GM21390 (cell line): ENCODE measurements at regions not wholly inside any gene's neighbourhood (a gene's known extent, or its start where the extent isn't known, plus 50 kb on each side); places are given as distances from the start of the nearest gene placed in this dataset.
"Not testable (repeated sequence)": the region's sequence is repeated elsewhere in the genome, so short reads cannot be mapped to it uniquely, and the experiment has no call there.

Source experiments
- ATAC-seq: cut with Tn5 transposase; IDR thresholded peaks from one replicate; pipeline ENCODE4 v1.9.1; 2021; ENCODE audit not compliant: unreplicated experiment

GRCh38 chr4:97309121-97309520, 834.2 kb downstream of the STPG2 start:
- ATAC-seq, result no peak

DNA sequence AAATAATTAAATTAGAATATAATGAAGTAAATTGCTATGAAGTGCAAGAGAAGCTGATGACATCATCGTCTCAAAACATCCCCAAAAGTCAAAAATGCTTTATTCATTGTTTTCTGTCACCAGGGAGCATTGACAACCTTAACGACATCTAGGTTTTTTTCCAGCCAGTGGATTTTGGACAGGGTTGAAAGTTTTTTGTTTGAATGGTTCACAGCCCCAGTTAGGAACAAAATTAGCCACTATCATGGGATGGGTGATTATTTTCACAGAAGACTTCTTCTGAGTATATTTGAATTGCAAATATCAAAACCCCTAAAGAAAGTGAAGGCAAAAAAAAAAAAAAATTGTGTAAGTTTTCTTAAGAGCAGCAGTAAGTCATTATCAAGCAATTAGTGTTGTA, 826.1 kb downstream of the STPG2 start:
- no peak for ATAC-seq

GRCh38 chr4:97317671-97318070, 825.6 kb downstream of the STPG2 start:
- no peak for ATAC-seq

GRCh38 chr4:97325751-97326150, 817.5 kb downstream of the STPG2 start:
- not testable (repeated sequence) for ATAC-seq

DNA sequence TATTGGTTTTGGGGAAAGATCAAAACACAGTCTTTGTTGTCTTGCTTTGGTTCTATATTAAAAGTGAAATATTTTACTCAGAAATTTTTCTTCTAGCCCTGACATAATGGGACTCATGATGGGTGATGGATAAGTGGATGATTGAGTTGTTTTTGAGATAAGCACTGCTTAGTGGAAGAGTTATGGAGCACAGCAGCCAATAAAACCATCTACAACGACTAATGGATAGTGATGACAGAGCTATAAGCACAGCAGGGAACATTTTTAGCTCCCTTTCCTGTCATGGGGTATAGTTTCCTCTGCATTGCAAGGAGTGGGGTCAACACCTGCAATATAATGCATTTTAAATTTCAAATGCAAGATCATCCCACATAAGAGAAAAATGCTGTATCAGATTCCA, 812.4 kb downstream of the STPG2 start:
- no peak for ATAC-seq

DNA sequence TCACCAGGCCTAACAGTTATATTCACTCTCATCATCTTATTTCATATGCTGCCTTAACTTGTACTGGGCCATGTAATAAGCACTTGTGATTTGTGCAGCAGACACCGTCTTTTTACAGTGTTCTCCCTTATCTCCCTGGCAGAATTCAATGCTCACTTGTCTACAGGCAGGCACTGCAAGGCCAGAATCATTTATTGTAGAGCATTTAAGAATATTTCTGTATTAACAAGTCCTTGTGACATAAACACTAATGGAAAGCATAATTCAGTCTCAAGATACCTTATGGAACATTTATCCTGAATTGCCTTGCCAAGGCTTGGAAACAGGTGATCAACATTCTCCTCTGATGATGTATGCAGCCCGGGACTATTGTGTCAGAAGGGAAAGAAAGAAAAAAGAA, 808.9 kb downstream of the STPG2 start:
- ATAC-seq, result no peak

DNA sequence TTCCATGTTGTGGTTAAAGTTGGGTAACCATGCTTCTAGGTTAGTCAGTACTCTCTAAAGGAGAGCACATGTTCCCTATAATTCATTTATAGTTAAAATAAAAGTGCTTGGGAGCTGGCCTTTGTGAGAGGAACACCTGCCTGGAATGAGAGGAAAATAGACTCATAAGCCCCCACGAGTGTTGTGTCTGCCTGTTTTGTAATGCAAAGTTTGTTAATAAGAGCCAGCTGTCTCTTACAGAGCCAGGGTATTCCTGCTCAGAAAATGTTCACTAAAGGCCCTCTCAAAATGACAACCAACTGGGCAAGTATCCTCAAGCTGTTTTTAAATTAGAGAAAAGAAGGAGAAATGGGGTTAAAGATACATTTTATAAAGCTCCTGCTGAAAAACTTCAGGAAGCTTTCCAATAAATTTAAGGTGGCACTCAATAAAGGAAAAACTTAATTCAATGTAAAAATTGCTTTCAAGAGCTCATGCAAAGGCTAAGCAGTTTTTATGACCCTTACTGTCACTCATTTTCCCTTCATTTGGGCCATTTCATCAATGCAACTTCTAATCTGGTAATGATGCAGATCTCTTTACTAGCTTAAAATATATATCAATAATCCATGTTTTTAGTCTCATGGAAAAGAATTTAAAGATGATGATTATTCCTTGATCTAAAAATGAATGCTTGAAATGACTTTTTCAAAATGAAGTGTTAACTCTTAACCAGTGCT, 793.6 kb downstream of the STPG2 start:
- no peak for ATAC-seq

DNA sequence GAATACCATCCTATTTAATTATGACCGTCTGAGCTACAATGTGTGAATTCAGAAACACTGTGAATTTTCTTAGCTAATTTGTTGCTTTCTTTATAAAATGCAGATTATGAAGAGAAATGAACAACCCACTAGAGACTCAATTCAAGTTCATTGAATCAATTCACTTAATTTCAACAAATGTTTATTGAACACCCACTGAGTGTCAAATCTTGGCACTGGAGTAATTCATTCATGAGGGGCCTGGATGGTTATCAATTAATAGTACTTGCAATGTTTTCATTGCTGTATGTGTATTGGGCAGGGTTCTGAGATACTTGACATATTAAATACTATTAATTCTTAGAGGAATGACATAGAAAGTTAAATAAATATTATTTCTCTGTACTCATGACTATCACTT, 789.4 kb downstream of the STPG2 start:
- no peak for ATAC-seq

- ATAC-seq, result peak; percentile 75
Measured at GRCh38 chr4:97359826-97360225, 783.5 kb downstream of the STPG2 start.

- no peak for ATAC-seq
Measured at GRCh38 chr4:97360733-97361132, 782.5 kb downstream of the STPG2 start.

DNA sequence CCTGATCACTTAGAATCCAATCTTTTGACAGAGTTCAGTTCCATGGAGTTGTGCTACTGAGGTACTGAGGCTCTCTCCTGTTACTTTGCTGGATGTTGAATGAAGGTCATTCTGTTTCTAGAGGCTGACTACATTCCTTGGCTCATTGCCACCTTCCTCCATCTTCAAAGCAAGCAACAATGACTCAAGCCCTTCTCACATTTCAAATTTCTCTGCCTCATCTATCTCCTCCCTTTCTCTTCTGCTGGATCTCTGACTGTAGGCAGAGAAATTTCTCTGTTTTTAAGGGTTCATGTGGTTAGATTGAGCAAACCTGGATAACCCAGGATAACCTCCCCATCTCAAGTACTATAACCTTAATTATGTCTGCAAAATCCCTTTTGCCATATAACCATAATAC, 775.4 kb downstream of the STPG2 start:
- no peak for ATAC-seq

DNA sequence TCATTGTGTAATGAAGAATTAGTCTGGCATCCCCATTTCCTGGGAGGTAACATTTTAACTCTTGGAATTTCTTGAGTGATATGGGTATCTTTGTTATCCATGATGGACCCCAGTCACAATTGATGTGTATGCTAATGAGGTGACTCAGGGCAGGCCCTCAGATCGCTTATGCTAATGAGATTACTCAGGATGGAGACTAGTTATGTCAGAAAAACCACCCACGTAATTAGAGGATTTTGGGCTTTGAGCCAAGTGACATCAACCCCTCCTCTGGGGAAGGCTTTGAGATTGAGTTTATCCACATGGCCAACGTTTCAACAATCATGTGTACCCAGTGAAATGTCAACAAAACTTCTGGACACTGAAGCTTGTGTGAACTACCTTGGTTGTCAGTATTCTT, 772.7 kb downstream of the STPG2 start:
- ATAC-seq, result no peak

DNA sequence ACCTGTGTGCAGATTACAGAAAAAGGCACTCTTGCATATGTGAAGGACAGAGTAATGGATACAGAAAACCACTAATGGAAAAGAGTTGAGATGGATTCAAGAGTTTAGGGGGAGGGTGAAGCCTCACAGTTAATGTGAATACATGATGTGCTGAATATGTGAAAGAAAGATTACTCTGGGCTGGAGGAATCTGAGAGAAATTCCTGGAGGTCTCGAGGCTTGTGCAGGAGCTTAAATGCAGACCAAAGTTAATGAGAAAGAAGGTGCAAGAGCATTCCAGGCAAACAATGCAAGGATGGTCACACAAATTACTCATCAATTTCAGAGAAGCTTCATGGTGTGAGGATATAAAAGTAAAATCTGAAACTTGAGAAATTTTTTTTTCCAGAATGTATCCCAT, 768.8 kb downstream of the STPG2 start:
- no peak for ATAC-seq

- ATAC-seq, result no peak
Measured at GRCh38 chr4:97386969-97387368, 756.3 kb downstream of the STPG2 start.

GRCh38 chr4:97394653-97395052, 748.6 kb downstream of the STPG2 start:
- ATAC-seq, result no peak

- no peak for ATAC-seq
Measured at GRCh38 chr4:97396097-97396496, 747.2 kb downstream of the STPG2 start.

DNA sequence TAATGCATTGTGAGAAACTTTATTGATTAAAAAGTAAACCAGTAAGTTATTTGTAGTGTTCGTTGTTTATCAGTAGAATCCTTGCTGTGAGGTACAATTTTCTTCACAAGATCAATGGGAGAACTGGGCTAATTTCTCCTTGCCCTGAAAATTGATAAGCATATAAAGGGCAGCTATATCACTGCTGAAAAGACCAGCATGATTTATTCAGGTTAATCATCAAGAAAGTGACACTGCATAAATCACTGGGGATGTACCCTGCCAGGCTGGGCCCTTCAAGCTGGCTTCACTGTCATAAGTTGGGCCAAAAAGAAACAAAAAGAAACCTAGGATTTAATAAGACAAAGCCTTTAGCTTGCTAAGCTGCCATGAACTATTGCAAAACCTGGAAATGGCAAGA, 746.7 kb downstream of the STPG2 start:
- no peak for ATAC-seq

- ATAC-seq, result no peak
Measured at GRCh38 chr4:97404876-97405523, 738.3 kb downstream of the STPG2 start.

DNA sequence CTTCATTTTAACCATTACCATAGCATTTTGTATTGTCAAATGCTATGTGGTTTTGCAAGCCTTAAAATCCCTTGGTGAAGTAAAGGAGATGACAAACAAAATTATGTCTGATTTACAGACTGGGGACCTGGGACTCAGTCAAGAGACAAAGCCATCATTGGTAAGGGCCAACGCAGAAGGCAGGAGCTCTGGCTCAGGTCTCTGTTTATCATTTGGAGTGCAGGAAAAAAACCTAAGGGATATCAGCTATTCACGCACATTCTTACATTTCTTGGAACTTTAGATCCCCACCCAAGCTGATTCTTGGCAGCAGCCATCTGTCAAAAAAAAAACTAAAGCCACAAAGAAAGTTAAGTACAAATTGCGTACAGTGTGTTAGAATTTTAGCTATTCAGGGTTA, 731.9 kb downstream of the STPG2 start:
- ATAC-seq, result no peak

GRCh38 chr4:97412331-97412730, 730.9 kb downstream of the STPG2 start:
- ATAC-seq, result no peak

- ATAC-seq, result no peak
Measured at GRCh38 chr4:97414161-97414560, 729.1 kb downstream of the STPG2 start.

DNA sequence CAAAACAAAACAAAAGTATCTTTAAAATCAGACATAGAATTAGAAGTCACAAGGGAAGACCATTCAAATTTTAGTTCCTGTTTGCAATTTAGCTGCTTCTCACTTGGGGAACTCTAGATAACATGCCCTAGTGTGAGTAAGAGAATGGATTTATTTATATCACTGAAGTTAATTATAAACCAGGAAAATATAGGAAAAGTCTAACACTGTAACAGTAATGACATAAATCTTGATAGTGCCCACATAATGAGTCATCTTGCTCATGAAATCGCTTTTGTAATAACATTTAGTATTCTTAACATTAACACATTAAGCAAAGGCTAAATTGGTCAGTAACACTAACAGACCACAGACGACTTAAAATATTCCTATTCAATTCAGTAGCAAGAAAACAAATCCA, 710.7 kb downstream of the STPG2 start:
- ATAC-seq, result no peak
